Ascending aorta (tissue), 2 donors: ENCODE measurements at regions not wholly inside any gene's neighbourhood (a gene's known extent, or its start where the extent isn't known, plus 50 kb on each side); places are given as distances from the start of the nearest gene placed in this dataset.

ENCODE experiments used
- DNase-seq, 2 donors: peaks; one replicate each; pipeline ENCODE4 v3.0.0-alpha.2; 2019; ENCODE audit warnings: low spot score in 2 of 2
- H3K27ac ChIP-seq, 2 donors: fragments of 200-600 bp; sonication (generic); one replicate each; pipeline ENCODE4 v1.5.1; 2016 to 2017; ENCODE audit warnings: mild to moderate bottlenecking in 1 of 2
- H3K27me3 ChIP-seq: fragments of 200-600 bp; sonication (generic); one replicate; pipeline ENCODE4 v1.5.1; 2017
- H3K36me3 ChIP-seq, 2 donors: fragments of 200-600 bp; sonication (generic); one replicate each; pipeline ENCODE4 v1.5.1; 2016
- H3K4me1 ChIP-seq, 2 donors: fragments of 200-600 bp; sonication (generic); one replicate each; pipeline ENCODE4 v1.5.1; 2016 to 2017; ENCODE audit warnings: mild to moderate bottlenecking in 1 of 2
- H3K4me3 ChIP-seq, 2 donors: fragments of 200-600 bp; sonication (generic); one replicate each; pipeline ENCODE4 v1.5.1; 2016 to 2017; ENCODE audit warnings: mild to moderate bottlenecking in 1 of 2
- H3K9me3 ChIP-seq, 2 donors: fragments of 200-600 bp; sonication (generic); one replicate each; pipeline ENCODE4 v1.5.1; 2016
- intact Hi-C: fragments of 100-400 bp; cut with DNase I; formaldehyde crosslinking; loops from one replicate; pipeline ENCODE4 v1.15.1; 2023
- TF ChIP-seq, protein P1 (sequence below), 3 experiments: fragments of 200-600 bp in 2 of 3; fragments of 450-650 bp in 1 of 3; sonication (generic) in 2 of 3; IDR thresholded peaks; one replicate each; pipeline ENCODE4 v1.5.1; 2016 to 2019; ENCODE audit warnings: antibody characterized with exemption in 3 of 3, mild to moderate bottlenecking in 1 of 3, moderate library complexity in 1 of 3

DNA sequence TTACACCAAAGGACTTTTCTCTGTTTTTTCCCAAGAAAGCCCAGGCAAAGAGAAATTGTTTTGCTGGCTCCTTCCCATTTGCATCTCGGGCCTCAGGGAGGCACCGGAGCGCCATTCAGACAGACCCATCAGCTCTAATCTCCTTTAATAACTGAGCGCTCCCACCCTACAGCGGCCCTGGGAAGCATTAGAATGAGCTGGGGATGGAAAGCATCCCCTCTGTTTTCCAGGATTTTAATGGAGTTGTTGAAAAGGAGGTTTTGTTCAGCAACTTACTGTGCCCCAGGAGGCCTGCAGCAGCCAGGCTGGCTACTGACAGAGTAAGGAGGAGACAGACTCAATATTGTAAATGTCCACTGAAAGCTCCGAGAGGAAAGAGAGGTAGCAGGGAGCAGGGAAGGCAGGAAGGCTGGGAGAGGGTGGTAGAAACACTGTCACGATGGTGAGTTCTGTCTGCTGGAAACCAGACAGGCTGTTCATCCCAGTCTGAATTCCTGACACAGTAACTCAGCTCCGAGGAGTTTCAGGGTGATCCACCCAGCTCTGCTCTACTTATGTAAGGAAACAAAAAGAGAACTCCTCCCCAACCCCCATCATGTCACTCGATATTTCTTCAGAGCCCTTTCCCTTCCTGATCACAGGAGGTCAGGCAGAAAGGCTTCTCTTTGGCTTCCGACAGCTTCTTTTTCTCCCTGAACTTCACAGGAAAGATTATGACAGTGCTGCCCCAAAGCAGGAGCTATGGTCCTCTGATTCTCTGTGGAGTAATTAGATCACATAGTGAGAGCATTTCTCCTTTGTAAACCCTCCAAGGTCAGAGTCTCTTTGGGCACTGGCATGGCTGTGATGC is 62.5 kb upstream of the TMEM132D start:
- intact Hi-C loops = no loop called here
- Histone ChIP-seq H3K9me3 (no peaks in the 10 kb centered on the region), H3K4me3 (no peak overlapping the region), H3K36me3 (no peaks in the 10 kb centered on the region), H3K4me1 (no peaks in the 10 kb centered on the region), H3K27me3 (no peaks in the 10 kb centered on the region), H3K27ac (no peak overlapping the region)
- no peak for DNase-seq
- TF ChIP-seq, protein P1, sequence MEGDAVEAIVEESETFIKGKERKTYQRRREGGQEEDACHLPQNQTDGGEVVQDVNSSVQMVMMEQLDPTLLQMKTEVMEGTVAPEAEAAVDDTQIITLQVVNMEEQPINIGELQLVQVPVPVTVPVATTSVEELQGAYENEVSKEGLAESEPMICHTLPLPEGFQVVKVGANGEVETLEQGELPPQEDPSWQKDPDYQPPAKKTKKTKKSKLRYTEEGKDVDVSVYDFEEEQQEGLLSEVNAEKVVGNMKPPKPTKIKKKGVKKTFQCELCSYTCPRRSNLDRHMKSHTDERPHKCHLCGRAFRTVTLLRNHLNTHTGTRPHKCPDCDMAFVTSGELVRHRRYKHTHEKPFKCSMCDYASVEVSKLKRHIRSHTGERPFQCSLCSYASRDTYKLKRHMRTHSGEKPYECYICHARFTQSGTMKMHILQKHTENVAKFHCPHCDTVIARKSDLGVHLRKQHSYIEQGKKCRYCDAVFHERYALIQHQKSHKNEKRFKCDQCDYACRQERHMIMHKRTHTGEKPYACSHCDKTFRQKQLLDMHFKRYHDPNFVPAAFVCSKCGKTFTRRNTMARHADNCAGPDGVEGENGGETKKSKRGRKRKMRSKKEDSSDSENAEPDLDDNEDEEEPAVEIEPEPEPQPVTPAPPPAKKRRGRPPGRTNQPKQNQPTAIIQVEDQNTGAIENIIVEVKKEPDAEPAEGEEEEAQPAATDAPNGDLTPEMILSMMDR (IDR thresholded peaks at IDR 0.05) = no peak

DNA sequence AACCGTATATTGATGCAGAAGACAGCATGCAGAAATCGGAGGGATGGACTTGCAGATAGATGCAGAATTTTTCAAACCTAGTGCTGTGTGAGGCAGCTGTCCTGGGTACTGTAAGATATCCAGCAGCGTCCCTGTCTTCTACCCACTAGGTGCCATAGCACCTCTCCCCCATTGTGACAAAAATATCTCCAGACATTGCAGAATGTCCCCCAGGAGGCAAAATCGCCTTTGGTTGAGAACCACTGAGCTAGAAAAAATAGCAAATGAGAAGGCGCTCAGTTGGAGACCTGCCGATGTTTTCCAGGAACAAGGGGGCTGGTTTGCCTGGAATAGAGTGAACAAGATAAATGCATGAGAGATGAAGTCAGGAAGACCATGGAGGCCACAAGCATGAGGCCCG is 67.9 kb upstream of the TMEM132D start:
- Histone ChIP-seq H3K9me3 (no peaks in the 10 kb centered on the region), H3K27ac (no peak overlapping the region), H3K4me1 (no peaks in the 10 kb centered on the region), H3K27me3 (no peaks in the 10 kb centered on the region), H3K36me3 (no peaks in the 10 kb centered on the region), H3K4me3 (no peak overlapping the region)
- TF ChIP-seq, protein P1 (IDR thresholded peaks at IDR 0.05) = no peak
- DNase-seq = no peak
- intact Hi-C loops = no loop called here

DNA sequence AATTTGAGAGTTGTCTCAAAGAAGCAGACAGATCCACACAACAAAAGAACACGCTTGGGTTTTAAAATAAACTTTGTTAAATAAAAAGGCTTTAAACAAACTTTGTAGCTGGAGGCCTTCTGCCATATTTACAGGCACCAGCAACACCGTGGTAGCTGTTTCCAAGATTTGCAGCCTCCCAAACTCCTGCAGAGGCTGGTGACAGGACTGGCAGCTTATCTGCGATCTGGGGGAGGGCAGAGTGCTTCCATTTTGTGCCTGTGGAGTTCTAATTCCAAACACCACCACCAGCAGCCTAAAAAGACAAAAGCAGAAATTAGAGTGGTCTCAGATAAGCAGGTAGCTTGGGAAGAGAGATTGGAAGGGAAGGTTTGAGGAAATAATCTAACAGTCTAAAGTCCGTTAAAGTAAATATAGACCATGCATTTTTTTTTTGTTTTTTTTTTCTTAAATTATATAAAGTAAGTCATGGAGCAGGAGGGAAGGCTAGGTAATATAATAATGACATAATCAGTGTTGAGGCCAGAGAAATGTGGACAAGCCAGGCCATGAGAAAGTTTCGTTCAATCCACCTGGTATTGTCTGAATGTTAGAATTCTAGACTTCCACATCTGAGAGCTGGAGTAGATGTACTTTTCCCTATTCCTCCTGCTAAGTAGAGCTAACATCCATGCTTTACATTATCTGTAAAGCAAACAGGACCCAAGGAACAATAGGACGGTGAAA is 69.6 kb upstream of the TMEM132D start:
- Histone ChIP-seq H3K4me1 (no peaks in the 10 kb centered on the region), H3K4me3 (no peak overlapping the region), H3K9me3 (no peaks in the 10 kb centered on the region), H3K27ac (no peak overlapping the region), H3K27me3 (no peaks in the 10 kb centered on the region), H3K36me3 (no peaks in the 10 kb centered on the region)
- intact Hi-C loops = no loop called here
- DNase-seq = no peak
- TF ChIP-seq, protein P1 (IDR thresholded peaks at IDR 0.05) = no peak

DNA sequence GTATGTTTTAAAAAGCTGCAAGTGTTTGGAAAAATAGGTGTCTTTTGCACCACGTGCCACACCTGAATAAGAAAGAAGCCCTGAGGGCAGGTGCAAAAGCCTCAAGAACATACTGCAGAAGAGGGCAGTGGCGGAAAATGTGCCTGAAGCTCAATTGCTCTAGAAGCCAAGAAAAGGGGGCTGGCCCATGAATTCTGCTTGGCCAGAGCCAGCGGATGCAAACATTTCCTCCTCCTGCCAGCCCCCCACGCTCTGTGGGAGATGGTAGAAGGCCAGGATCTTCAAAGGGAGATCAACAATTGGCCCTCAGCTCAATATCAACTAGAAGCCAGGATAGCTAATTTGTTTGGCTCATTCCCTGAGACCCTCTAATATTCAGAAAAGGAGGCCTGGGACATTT is 80.3 kb upstream of the TMEM132D start:
- Histone ChIP-seq H3K27me3 (no peaks in the 10 kb centered on the region), H3K36me3 (no peaks in the 10 kb centered on the region), H3K9me3 (no peaks in the 10 kb centered on the region), H3K4me1 (no peaks in the 10 kb centered on the region), H3K4me3 (no peak overlapping the region), H3K27ac (no peak overlapping the region)
- intact Hi-C loops = no loop called here
- DNase-seq = no peak
- TF ChIP-seq, protein P1 (IDR thresholded peaks at IDR 0.05) = no peak

DNA sequence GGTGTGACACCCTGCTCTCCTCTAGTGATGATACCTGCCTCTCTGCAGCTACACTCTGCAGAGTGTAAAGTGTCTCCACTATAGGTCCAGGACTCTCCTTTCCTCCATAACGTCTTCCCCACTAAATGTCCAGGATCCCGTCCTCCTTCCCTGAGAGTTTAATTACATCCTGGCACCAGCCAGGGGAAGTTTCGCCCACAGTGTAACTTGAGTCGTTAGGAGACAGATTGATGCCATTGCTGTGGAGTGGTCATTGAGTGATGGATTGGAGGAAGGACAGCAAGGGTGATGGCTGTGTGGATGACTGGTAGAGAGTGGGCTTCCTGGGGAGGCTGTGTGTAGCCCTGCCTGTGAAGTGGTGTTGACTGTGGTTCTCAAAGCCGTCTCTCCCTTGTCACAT is 84.0 kb upstream of the TMEM132D start:
- no peak overlapping the region for H3K27ac ChIP-seq
- no peaks in the 10 kb centered on the region for H3K27me3 ChIP-seq
- no peaks in the 10 kb centered on the region for H3K9me3 ChIP-seq
- H3K4me3 ChIP-seq = no peak overlapping the region
- H3K4me1 ChIP-seq = no peaks in the 10 kb centered on the region
- no peaks in the 10 kb centered on the region for H3K36me3 ChIP-seq
- intact Hi-C loops = no loop called here
- DNase-seq = no peak
- TF ChIP-seq, protein P1 (IDR thresholded peaks at IDR 0.05) = no peak
